HepG2 (cell line): ENCODE measurements at regions not wholly inside any gene's neighbourhood (a gene's known extent, or its start where the extent isn't known, plus 50 kb on each side); places are given as distances from the start of the nearest gene placed in this dataset.

Source experiments
- CHD2 ChIP-seq: IDR thresholded peaks from 2 replicates; pipeline ENCODE4 v1.6.1; 2011; ENCODE audit warnings: low read depth, low read length, improper control_type of control experiment
- CTCF ChIP-seq: sonication (generic); formaldehyde crosslinking; IDR thresholded peaks from 2 replicates; pipeline ENCODE4 v1.5.0; 2020; ENCODE audit warnings: mild to moderate bottlenecking, missing genetic modification reagents, moderate library complexity
- DMAP1 ChIP-seq: IDR thresholded peaks from 2 replicates; pipeline ENCODE4 v1.6.1; 2016
- GPBP1L1 ChIP-seq: sonication (generic); formaldehyde crosslinking; IDR thresholded peaks from 2 replicates; pipeline ENCODE4 v1.5.0; 2020; ENCODE audit warnings: mild to moderate bottlenecking, missing genetic modification reagents
- MTA1 ChIP-seq: sonication (generic); formaldehyde crosslinking; IDR thresholded peaks from 2 replicates; pipeline ENCODE4 v1.4.0; 2020; ENCODE audit warnings: missing genetic modification reagents, mild to moderate bottlenecking, borderline replicate concordance
- NCOA5 ChIP-seq: sonication (generic); formaldehyde crosslinking; IDR thresholded peaks from 2 replicates; pipeline ENCODE4 v1.4.0; 2020; ENCODE audit warnings: missing genetic modification reagents
- ZNF784 ChIP-seq: sonication (generic); formaldehyde crosslinking; IDR thresholded peaks from 2 replicates; pipeline ENCODE4 v1.5.1; 2020; ENCODE audit warnings: missing genetic modification reagents, mild to moderate bottlenecking, borderline replicate concordance

- TF ChIP-seq MTA1 (CRISPR knock-in tag) (no peak), NCOA5 (no peak), DMAP1 (CRISPR knock-in tag) (no peak), CTCF (no peak), GPBP1L1 (CRISPR knock-in tag) (no peak), ZNF784 (CRISPR knock-in tag) (no peak), CHD2 (no peak)
These were observed 63.4 kb upstream of the OTOS start for GRCh38 chr2:240203788-240204270.
